Upper lobe of left lung (tissue), 4 donors: ENCODE measurements at regions not wholly inside any gene's neighbourhood (a gene's known extent, or its start where the extent isn't known, plus 50 kb on each side); places are given as distances from the start of the nearest gene placed in this dataset.

Experiments used
- EP300 ChIP-seq, 4 donors: sonication (generic); formaldehyde crosslinking; IDR thresholded peaks; one replicate each; pipeline ENCODE4 v1.5.1; 2017; ENCODE audit warnings: antibody characterized with exemption in 4 of 4, control low read depth in 2 of 4
- TF ChIP-seq, protein P1 (sequence below), 6 experiments: fragments of 450-650 bp in 4 of 6; fragments of 200-600 bp in 2 of 6; sonication (generic) in 2 of 6; IDR thresholded peaks; one replicate each; pipeline ENCODE4 v1.5.1; 2016 to 2019; ENCODE audit warnings: antibody characterized with exemption in 6 of 6

GRCh38 chr3:95168526-95168925 is 1105.7 kb downstream of the NSUN3 start:
- TF ChIP-seq EP300 (IDR thresholded peaks at IDR 0.05), result no peak
- TF ChIP-seq, protein P1, sequence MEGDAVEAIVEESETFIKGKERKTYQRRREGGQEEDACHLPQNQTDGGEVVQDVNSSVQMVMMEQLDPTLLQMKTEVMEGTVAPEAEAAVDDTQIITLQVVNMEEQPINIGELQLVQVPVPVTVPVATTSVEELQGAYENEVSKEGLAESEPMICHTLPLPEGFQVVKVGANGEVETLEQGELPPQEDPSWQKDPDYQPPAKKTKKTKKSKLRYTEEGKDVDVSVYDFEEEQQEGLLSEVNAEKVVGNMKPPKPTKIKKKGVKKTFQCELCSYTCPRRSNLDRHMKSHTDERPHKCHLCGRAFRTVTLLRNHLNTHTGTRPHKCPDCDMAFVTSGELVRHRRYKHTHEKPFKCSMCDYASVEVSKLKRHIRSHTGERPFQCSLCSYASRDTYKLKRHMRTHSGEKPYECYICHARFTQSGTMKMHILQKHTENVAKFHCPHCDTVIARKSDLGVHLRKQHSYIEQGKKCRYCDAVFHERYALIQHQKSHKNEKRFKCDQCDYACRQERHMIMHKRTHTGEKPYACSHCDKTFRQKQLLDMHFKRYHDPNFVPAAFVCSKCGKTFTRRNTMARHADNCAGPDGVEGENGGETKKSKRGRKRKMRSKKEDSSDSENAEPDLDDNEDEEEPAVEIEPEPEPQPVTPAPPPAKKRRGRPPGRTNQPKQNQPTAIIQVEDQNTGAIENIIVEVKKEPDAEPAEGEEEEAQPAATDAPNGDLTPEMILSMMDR (IDR thresholded peaks at IDR 0.05), result no peak
